Right lobe of liver (tissue), 4 donors: ENCODE measurements at regions not wholly inside any gene's neighbourhood (a gene's known extent, or its start where the extent isn't known, plus 50 kb on each side); places are given as distances from the start of the nearest gene placed in this dataset.

Source experiments
- POLR2A ChIP-seq: fragments of 450-650 bp; IDR thresholded peaks from one replicate; pipeline ENCODE4 v1.6.1; 2017; ENCODE audit warnings: antibody characterized with exemption, mild to moderate bottlenecking
- TF ChIP-seq, protein P1 (sequence below), 4 donors: fragments of 200-600 bp in 3 of 4; fragments of 450-650 bp in 1 of 4; IDR thresholded peaks; one replicate each; pipeline versions ENCODE4 v1.5.1 to v1.8.0; 2016 to 2022; ENCODE audit warnings: antibody characterized with exemption in 4 of 4, mild to moderate bottlenecking in 2 of 4
- donor health status: DM: no; HTN: no; CAD: no.
- donor health status: DM: no; HTN: no; CAD: no.
- donor health status: DM: no; HTN: yes; CAD: no.

- TF ChIP-seq, protein P1, sequence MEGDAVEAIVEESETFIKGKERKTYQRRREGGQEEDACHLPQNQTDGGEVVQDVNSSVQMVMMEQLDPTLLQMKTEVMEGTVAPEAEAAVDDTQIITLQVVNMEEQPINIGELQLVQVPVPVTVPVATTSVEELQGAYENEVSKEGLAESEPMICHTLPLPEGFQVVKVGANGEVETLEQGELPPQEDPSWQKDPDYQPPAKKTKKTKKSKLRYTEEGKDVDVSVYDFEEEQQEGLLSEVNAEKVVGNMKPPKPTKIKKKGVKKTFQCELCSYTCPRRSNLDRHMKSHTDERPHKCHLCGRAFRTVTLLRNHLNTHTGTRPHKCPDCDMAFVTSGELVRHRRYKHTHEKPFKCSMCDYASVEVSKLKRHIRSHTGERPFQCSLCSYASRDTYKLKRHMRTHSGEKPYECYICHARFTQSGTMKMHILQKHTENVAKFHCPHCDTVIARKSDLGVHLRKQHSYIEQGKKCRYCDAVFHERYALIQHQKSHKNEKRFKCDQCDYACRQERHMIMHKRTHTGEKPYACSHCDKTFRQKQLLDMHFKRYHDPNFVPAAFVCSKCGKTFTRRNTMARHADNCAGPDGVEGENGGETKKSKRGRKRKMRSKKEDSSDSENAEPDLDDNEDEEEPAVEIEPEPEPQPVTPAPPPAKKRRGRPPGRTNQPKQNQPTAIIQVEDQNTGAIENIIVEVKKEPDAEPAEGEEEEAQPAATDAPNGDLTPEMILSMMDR (IDR thresholded peaks at IDR 0.05) = no peak
- TF ChIP-seq POLR2A = no peak
Observed at GRCh38 chr5:174617285-174617684, 107.1 kb upstream of the MSX2 start.
